Neural progenitor cell (in vitro differentiated cells): ENCODE measurements at regions not wholly inside any gene's neighbourhood (a gene's known extent, or its start where the extent isn't known, plus 50 kb on each side); places are given as distances from the start of the nearest gene placed in this dataset.

Source experiments
- EZH2 ChIP-seq: fragments of 200-600 bp; sonication (generic); IDR thresholded peaks from 2 replicates; pipeline ENCODE4 v1.6.1; 2017; ENCODE audit warnings: antibody characterized with exemption, mild to moderate bottlenecking, moderate library complexity
- EZH2phosphoT487 ChIP-seq: fragments of 200-600 bp; sonication (generic); IDR thresholded peaks from 2 replicates; pipeline ENCODE4 v1.6.1; 2017; ENCODE audit warnings: antibody characterized with exemption
- TF ChIP-seq, protein P1 (sequence below): fragments of 200-600 bp; sonication (generic); IDR thresholded peaks from 2 replicates; pipeline ENCODE4 v1.5.1; 2017; ENCODE audit warnings: antibody characterized with exemption, mild to moderate bottlenecking

DNA sequence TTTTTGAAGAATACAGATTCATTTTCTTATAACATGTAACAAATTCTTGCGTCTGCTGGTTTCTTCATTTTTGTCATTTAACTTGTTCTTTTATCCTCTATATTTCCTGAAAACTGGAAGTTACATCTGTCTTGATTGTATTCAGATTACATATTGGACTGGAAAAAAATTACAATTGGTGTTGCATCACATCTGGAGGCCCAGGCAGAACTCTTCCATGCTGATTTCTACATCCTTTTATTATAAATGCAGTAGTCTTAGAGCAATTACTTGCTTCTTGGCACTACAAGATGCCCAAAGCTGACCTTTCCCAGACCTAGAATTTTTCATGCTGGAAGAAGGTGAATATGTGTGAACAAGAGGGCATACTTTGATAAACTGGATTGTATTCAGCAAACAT, 460.9 kb upstream of the CNTNAP2 start:
- TF ChIP-seq, protein P1, sequence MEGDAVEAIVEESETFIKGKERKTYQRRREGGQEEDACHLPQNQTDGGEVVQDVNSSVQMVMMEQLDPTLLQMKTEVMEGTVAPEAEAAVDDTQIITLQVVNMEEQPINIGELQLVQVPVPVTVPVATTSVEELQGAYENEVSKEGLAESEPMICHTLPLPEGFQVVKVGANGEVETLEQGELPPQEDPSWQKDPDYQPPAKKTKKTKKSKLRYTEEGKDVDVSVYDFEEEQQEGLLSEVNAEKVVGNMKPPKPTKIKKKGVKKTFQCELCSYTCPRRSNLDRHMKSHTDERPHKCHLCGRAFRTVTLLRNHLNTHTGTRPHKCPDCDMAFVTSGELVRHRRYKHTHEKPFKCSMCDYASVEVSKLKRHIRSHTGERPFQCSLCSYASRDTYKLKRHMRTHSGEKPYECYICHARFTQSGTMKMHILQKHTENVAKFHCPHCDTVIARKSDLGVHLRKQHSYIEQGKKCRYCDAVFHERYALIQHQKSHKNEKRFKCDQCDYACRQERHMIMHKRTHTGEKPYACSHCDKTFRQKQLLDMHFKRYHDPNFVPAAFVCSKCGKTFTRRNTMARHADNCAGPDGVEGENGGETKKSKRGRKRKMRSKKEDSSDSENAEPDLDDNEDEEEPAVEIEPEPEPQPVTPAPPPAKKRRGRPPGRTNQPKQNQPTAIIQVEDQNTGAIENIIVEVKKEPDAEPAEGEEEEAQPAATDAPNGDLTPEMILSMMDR, result no peak
- TF ChIP-seq EZH2phosphoT487, result no peak
- no peak for TF ChIP-seq EZH2
